ENCODE measurements at regions not wholly inside any gene's neighbourhood (a gene's known extent, or its start where the extent isn't known, plus 50 kb on each side); places are given as distances from the start of the nearest gene placed in this dataset.
"Not testable (repeated sequence)": the region's sequence is repeated elsewhere in the genome, so short reads cannot be mapped to it uniquely, and the experiment has no call there.

DNA sequence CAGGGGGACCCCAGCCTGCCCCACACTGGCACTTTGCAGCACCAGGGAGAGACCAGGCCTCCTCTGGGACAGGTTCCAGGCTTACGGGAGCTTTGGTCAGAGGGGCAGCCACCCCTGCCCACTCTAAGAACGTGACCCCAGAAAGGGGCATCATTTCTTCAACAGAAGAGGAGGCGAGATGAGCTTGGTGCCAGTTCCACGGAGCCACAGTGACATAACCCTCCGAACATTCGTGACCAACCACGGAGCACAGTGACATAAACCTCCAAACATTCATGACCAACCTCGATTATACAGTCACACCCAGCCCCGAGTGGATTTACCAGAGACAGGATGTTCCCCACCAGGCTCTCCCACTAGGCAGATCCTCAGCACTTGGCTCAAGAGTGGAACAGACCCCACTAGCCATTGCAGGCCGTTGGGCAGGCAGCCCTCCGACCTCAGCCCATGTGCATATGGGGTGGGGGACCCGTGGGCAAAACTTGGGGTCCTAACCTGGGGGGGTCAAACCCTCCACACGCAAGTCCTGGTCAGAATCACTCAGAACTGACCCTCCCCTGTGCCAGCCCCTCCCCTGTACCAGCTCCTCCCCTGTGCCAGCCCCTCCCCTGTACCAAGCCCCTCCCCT is 112.9 kb downstream of the METRNL start:
- DNase-seq: no peak

DNA sequence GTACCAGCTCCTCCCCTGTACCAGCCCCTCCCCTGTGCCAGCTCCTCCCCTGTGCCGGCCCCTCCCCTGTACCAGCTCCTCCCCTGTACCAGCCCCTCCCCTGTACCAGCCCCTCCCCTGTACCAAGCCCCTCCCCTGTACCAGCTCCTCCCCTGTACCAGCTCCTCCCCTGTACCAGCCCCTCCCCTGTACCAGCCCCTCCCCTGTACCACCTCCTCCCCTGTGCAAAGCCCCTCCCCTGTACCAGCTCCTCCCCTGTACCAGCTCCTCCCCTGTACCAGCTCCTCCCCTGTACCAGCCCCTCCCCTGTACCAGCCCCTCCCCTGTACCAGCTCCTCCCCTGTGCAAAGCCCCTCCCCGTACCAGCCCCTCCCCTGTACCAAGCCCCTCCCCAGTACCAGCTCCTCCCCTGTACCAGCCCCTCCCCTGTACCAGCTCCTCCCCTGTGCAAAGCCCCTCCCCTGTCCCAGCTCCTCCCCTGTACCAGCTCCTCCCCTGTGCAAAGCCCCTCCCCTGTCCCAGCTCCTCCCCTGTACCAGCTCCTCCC is 113.5 kb downstream of the METRNL start:
- DNase-seq: not testable (repeated sequence)

DNA sequence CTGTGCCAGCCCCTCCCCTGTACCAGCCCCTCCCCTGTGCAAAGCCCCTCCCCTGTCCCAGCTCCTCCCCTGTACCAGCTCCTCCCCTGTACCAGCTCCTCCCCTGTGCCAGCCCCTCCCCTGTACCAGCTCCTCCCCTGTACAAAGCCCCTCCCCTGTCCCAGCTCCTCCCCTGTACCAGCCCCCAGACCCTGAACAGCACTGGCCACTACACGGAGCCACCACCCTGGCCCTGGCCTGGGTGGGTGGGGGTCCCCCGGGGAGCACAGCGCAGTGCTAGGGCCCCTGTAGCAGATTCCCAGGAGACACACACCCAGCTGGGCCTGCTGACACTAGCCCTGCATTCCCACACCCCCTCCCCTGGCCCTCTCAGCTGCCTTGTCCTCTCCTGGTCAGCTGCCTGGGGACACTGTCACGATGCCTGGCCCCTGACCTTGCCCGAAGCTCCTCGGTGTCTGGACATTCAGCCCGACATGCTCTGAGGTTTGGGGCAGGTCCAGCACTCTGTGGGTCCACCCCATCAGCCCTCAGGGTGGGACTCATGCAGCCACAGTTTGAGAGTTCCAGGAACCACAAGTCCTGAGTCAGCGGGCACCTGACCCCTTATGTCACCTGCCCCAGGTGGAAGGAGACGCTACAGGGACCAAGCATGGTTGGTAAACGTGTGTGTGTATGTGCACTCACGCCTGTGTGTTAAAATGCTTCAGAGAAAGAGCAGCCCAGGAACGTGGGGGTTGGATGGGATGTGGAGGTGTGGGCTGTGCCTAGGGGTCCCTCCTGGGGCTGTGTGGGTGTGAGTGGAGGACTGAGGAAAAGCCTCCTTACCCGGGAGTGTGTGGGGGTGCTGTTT is 114.2 kb downstream of the METRNL start:
- no peak for DNase-seq

DNA sequence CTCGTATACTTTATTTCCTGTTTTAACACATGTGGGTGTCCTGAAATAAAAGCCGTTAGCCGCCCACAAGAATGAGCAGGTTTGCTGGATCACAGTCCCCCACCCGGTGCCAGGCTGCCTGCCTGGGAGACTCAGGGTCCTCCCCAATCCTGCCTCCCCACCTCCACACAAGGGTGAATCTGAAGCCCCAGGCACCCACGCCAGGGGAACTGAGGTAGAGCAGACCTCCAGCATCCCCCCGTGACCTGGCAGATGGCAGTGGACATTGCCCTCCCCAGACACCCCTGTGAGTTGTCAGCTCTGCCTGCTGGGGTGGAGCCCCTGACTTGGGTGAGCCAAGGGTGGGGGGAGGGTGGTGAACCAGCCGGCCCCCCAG is 114.8 kb downstream of the METRNL start:
- no peak for DNase-seq

DNA sequence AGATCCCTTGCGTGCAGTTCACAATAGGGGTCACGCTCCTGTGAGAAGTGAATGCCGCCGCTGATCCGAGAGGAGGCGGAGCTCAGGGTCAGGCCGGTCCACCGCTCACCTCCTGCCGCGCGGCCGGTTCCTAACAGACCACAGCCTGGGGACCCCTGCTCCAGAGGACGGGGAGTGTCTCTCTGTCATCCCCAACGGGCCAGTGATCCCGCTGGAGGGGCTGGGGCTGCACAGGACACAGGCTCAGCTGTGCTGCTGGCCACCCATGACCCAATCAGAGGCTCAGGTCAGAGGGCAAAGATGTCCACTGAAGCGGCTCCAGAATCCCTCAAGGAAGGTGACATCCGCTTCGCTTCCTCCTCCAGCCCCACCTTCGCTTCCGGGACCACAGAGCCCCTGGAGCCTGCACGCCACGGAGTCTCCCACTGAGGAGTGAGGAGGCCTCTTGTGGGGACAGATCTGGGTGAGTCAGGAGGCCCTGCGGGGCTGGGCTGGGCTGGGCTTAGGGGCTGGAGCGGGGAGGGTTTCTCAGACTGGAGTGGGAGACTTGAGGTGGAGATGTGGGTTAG is 115.4 kb downstream of the METRNL start:
- no peak for DNase-seq

DNA sequence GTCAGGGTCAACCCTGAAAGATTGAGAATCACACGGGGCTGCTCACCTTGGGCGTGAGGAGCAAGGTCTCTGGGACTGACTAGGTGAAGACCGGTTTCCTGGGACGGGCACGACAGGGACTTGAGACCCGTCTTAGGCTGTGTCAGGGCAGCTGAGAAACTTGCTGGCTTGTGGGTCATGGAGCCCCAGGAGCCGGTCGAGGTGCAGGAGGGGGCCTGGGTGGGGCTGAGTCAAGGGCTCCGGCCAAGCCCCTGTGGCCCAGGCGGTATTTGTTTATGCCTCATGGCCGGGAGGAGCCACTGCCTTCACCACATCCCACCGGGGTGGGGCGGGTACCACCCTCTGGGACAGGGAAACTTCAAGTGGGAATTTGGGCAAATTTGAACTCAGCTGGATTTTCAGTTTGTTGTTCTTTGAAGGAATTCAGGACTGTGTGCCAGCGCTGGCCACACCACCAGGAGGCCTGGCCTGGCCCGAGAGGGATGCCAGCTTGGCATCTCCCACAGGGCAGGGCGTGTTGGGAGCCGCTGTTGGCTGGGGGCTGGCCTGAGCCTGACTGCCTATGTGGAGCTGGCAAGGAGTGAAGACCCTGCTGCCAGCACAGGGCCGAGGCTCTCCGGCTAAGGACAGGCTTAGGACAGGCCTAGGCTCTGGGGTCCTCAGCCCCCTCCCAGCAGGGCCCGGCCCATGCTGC is 116.1 kb downstream of the METRNL start:
- no peak for DNase-seq

DNA sequence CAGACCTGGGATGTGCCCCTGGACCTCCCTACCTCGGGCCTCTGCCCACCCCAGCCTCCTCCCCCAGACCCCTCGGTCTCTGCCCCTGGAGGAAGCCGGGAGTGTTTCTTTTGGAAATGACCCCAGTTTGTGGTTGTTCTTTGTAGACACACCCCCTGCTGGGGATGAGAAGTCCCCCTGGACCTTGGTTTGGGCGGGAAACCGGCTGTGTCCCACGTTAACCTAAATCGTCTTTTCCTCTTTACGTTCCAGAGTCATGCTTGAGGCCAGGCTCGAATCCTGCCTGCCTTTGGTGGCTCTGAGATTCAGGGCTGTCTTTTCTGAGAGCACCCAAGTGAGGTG is 116.6 kb downstream of the METRNL start:
- DNase-seq: no peak

DNA sequence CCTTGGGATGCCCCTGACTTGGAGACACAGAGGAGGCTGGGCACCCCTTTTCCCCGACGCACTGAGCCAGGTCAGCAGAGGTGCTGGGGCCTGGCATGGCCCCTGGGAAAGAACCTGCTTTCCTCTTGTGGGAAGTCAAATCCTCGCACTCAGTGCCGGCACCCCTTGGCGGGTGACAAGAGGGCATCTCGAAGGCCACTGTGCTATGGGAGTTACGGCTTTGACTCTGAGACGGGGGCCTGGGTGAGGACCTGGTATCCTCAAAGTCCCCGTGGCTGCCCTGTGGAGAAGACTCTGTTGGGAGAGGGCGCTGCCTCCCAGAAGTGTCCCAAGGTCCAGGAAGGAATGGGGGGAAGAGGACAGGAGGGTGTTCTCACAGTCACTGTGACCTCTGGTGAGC is 117.0 kb downstream of the METRNL start:
- no peak for DNase-seq

DNA sequence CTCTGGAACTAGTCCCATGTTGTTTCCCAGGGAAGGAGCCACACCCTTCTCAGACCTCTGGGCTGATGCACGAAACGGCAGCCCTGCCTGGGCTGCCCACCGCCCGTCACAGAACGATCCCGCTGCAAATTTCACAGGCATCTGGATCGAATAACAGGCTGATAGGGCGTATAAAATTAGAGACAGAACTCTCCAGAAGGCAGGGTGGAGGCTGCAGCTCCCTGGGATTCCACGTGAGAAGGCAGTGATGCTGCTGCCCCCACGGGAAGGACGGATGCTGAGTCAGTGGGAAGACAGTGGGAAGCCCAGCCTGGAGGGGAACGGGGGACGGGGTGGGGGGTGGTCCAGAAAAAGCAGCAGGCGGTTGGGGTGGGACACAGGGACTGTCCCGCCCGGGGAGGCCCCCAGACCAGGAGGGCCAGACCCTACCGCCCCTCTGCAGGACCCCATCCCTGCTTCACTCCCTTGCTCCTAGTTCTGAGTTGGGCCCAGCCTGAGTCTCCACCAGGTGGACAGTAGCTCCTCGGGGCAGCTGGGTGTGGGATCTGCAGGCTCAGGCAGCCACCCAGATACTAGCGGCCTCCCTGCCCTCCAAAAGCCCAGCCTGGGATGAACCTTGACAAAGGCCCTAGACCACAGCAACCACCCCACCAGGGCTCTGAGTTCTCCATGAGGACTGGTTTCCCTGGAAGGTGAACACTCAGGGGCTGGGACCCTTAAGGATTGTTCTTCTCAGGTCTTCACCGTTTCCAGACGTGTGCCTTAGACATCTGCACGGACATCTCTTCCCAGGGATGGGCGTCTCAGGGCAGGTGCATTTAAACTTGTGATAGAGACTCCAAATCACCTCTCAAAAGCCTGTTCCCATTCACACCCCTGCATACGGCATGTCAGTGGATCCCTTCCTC is 117.8 kb downstream of the METRNL start:
- no peak for DNase-seq

DNA sequence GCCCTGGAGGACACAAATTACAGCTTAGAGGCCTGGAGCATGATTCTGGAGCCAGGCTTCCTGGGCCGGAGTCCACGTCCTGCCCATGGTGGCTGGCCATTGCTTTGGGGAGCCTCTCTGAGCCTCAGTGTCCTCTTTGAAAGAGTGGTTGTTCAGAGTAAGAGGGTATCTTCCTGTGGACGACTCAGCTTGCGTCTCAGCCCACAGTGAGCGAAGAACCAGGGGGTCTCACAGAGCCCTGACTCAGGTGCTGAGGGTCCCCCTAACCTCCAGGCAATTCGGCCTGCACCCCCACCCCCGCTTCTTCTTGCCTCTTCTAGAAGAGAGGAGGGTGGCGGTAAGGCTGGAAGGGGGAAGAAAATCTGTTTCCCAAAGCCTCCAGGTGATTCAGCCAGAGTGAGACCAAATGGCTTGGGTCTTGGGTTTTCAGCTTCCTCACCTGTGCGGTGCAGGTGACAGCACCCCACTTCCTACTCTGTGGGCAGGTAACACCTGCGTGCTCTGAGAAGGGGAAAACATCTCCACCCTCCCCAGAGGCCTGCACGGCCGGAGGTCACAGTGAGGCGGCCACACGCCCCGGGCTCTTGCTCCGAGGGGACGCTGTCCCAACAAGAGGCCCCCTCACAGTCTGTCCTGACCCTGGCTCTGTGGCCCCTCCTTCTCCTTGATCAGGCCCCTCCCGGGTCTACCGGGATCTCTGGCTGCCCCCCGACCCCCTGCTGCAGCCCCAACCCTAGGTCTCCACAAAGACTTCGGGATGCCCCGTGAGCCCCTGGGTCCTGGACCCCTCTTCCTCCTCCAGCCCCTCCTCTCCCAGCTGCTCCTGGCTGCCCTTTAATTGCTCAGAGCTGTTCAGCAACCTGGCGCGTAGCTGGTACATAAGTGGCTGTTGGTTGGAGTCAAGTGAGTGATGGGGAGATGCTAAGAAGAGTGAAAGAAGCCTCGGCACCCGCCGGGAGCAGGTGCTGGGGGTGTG is 119.2 kb downstream of the METRNL start:
- no peak for DNase-seq

DNA sequence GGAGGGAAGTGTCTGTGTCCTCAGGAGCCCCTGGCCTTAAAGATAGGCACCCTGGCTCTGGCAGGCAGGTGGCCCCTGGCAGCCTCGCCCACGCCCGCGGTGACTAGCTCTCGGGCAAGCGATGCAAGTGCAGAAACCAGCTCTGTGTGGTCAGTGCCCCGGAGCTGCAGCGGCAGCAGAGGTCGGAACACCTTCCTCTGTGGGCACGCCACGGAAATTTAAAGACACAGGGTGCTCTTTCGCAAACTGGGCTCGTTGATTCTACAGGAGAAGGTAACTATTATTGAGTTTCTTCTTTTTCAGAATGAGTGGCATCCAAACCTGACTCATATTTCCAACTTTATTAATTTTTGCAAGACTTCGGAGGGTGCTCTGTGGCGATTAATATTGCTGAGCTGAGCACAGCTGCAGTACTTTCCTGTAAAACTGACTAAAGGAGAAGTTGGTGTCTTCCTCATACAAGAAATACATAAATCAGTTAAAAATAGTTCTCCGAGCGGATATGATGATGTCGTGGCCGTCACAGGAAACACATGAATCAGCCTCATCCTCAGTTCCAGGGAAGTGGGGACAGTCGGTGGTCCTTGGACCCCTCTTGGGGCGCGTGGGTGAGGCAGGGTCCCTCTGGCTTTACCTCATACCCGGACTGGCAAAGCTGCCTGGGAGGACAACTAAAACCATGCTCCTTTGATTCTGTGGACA is 120.2 kb downstream of the METRNL start:
- DNase-seq: no peak

DNA sequence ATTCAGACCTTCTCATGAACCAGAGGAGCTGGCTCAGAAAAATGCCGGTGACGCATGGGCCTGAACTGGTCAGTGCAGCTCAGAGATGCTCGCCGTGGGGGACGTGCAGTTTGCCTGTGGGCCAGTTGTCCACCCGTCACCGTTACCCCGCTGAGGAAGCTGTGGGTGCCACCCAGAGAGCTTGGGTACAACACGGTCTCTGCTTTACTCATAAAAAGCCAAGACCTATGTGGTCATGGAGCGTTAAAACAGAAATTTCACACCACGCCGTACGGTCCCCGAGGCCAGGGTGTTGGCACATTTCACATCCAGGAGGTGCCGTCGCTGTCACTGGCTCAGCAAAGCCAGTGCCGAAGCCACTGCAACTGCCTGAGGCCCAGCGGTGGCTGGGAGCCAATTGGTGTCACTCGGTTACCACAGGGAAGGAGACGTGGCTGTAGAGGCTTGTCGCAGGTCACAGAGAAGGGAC is 120.9 kb downstream of the METRNL start:
- DNase-seq: no peak

DNA sequence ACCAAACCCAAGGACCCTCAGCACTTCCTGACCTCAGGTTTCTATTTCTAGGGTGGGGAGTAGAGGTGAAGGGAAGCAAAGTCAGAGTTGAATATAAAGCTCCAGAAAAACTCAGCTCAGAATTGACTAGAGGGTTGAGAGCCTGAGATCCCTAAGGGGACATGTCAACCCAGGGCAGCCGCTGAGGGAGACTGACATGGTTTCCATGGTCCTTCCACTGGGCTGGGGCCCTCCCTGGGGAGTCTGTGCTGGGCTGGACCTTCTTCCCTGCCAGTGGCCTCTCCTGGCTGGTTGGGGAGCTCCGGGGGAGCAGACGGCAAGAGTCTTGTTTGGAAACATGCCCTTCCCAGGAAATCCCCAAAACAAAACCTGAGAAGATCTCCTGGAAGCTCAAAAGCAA is 121.3 kb downstream of the METRNL start:
- no peak for DNase-seq

DNA sequence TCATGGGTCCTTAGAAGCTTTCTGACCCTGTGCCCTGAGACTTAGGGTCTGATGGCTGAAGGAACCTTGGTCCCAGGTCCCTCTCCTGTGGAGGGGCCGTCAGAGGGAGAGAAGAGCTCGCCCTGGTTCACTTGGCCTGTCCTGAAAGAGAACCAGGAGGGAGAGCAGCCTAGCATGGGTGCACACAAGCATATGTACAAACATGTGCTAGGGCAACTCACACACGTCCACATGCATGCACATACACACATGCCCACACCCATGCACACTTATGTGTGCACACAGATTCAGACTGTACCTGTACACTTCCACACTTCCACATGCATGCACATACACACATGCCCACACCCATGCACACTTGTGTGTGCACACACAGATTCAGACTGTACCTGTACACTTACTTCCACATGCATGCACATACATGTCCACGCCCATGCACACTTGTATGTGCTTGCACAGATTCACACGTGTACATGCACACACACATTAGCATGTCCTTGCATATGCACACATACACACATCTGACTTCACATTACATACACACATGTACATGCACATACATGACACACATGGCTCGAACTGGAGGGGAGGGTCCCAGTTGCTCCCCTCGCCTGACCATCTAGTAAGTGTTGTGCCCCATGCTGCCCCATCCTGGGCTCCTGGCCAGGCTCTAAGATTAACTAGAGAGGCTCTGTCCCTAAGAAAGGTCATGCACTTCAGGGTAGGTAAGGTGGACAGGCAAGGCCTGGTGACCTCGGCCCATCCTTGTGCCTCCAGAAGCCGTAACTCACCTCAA is 122.0 kb downstream of the METRNL start:
- DNase-seq: no peak

DNA sequence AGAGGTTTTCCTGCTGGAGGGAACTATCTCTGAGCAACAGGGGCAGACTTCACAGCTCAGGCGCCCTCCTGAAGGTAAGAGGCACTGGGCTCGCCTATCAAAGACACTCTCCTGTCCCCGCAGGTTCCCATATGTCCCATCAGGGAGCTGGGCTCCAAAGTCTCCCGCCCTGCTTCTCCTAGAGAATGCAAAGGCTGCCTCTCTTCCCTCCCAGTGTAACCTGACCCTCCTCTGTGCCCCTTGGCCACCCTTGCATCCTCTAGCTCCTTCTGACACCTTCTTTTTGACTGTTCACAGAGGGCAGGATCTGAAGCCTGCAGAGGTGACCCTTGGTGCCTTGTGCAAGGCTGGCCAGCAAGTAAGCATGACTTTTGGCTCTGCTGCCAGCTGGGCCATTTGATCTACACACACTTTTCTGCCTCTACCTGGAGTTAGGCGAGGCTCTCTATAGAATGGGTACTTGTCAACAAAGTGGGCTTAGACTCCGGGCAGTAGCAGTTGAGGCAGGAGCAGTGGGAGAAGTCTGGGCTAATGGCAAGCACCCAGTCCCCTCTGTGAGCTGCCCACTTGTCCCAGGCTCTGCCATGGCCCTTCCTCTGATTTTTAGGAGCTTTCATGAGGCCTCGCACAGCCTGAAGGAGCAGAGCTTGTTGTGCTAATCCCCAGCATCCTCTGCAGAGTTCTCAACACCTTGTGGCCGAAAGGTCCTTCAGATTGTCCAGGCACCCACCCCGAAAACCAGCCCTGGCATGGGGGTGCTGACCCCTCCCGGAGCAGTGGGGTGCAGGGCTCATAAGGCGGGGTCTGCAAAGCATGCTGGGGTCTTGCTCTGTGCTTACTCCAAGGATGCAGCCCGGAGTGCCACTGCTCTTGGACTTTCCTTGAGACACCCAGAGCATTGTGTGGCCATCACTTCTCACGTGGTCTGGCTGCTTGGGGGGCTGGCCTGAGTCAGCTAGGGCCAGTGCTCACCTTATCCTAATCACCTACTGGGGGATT is 122.9 kb downstream of the METRNL start:
- no peak for DNase-seq

DNA sequence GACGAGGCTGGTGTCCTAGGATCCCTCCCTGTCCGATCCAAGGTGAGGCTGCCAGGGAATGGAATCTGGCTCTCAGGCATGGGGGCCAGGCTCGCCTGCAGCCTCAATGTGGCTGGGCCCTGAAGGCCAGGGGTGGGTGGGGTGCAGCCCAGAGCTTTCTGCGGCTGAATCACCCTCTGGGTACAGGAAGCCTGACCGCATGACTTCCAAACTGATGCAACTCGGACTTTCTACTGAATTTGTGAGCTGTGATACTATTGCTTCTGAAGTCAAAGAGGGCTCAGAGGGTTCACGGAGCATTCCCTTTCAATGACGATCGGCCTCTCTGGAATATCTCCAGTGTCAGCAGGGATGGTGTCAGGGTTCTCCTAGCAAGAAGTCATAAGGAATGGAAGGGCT is 123.7 kb downstream of the METRNL start:
- DNase-seq: no peak

DNA sequence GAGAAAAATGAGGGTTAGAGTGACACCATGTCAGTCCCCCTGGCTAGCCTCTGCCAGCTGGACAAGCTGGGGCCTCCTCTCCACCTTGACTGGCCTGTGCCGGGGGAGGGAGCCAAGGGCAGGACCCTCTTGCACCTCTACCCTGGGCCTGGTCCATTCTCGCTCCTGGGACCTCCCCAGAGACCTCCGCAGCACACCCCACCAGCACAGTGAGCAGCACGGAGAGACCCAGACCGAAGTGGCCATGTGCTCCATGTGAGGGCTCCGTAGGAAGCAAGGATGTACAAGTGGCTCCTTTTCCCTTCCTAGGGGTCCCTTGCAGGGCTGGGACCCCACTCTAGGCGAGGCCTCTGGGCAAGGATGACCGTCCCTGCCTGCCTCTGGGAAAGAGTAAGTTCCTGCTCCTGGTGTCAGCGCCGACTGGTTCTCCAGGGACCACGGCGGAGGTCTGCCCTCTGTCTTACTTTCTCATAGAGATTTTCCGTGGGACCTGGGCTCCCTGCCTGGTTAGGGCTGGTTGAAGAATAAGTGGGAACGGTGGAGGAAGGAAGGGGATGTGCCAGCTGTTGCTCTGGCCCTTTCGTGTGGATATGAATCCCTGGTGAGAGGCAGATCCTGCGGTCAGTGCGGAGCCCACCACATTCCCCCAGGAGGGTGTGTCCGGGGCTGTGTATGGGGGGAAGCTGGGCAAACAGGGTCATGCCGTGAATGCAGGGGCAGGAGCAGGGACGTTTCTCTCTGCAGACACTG is 124.2 kb downstream of the METRNL start:
- no peak for DNase-seq

Data from left kidney (tissue), 1 donor.